H1 (cell line): ENCODE measurements at regions not wholly inside any gene's neighbourhood (a gene's known extent, or its start where the extent isn't known, plus 50 kb on each side); places are given as distances from the start of the nearest gene placed in this dataset.

Experiments used
- CTCF ChIA-PET: fragments of 300-600 bp; sonication (Branson Sonifier 250); formaldehyde crosslinking; loops from one replicate; lab custom pipeline; 2021; ENCODE audit not compliant: partially characterized antibody; lab: Charles Lee
- POLR2A ChIA-PET: fragments of 300-600 bp; sonication (Branson Sonifier 250); formaldehyde crosslinking; loops from one replicate; lab custom pipeline; 2021; ENCODE audit warnings: inconsistent platforms; ENCODE audit not compliant: partially characterized antibody; lab: Charles Lee
- DNase-seq, 2 experiments: peaks; one replicate each; pipeline versions ENCODE4 v3.0.0 to v3.0.0-alpha.2; 2010 to 2022; ENCODE audit warnings: low spot score in 2 of 2, low read depth in 1 of 2, mixed read lengths in 1 of 2
- FAIRE-seq: peaks from 2 replicates; lab custom pipeline; 2011; peaks lifted over from hg19 to GRCh38; lab: Jason Lieb, UNC
- H2AFZ ChIP-seq: 2 replicates; pipeline ENCODE4 v1.8.1; 2012; ENCODE audit warnings: low read length, inconsistent platforms
- H2AK5ac ChIP-seq: 2 replicates; pipeline ENCODE4 v1.6.1; 2013; ENCODE audit warnings: low read depth, low read length
- H2BK120ac ChIP-seq: replicated peaks from 2 replicates; pipeline ENCODE3; 2013; ENCODE audit warnings: low read depth, low read length, inconsistent platforms
- H2BK12ac ChIP-seq: 2 replicates; pipeline ENCODE4 v1.6.1; 2013; ENCODE audit warnings: low read depth, low read length
- H2BK15ac ChIP-seq: 2 replicates; pipeline ENCODE4 v1.6.1; 2013; ENCODE audit warnings: low read length
- H2BK20ac ChIP-seq: 2 replicates; pipeline ENCODE4 v1.6.1; 2013; ENCODE audit warnings: low read length
- H2BK5ac ChIP-seq: 2 replicates; pipeline ENCODE4 v1.6.1; 2013; ENCODE audit warnings: low read depth, low read length
- H3K14ac ChIP-seq: 2 replicates; pipeline ENCODE4 v1.6.1; 2013; ENCODE audit warnings: inconsistent platforms; ENCODE audit not compliant: insufficient read length
- H3K18ac ChIP-seq: 2 replicates; pipeline ENCODE4 v1.6.1; 2013; ENCODE audit warnings: low read length; ENCODE audit errors: extremely low read depth
- H3K23ac ChIP-seq: 2 replicates; pipeline ENCODE4 v1.6.1; 2013; ENCODE audit warnings: inconsistent platforms; ENCODE audit not compliant: insufficient read length
- H3K23me2 ChIP-seq: 2 replicates; pipeline ENCODE4 v1.6.1; 2013; ENCODE audit warnings: low read depth, low read length
- H3K27ac ChIP-seq: 2 replicates; pipeline ENCODE4 v1.6.1; 2011; ENCODE audit warnings: low read depth, low read length, inconsistent platforms
- H3K27me3 ChIP-seq, 4 experiments: replicated peaks in 1 of 4; 1 replicate in 1 of 4; 2 replicates in 3 of 4; pipeline versions ENCODE4 v1.6.1 to v1.8.1; 2011 to 2013; ENCODE audit warnings: low read length in 3 of 4, mild to moderate bottlenecking in 3 of 4, inconsistent platforms in 2 of 4, mixed read lengths in 2 of 4, moderate library complexity in 1 of 4; ENCODE audit not compliant: control insufficient read depth in 3 of 4, insufficient read depth in 3 of 4; ENCODE audit errors: extremely low read depth in 1 of 4
- H3K36me3 ChIP-seq, 4 experiments: 2 replicates each; pipeline versions ENCODE4 v1.6.1 to v1.8.1; 2011 to 2013; ENCODE audit warnings: mild to moderate bottlenecking in 4 of 4, low read length in 3 of 4, moderate library complexity in 2 of 4, control low read depth in 1 of 4, inconsistent platforms in 1 of 4; ENCODE audit not compliant: insufficient read depth in 4 of 4, control insufficient read depth in 2 of 4
- H3K4ac ChIP-seq: replicated peaks from 2 replicates; pipeline ENCODE3; 2013; ENCODE audit warnings: low read length, low read depth, mixed read lengths, inconsistent platforms; ENCODE audit not compliant: insufficient read length
- H3K4me1 ChIP-seq, 4 experiments: replicated peaks in 1 of 4; 1 replicate in 1 of 4; 2 replicates in 3 of 4; pipeline versions ENCODE4 v1.6.1 to v1.8.1; 2011 to 2013; ENCODE audit warnings: low read length in 3 of 4, inconsistent platforms in 2 of 4, mixed read lengths in 1 of 4; ENCODE audit not compliant: insufficient read depth in 4 of 4, control insufficient read depth in 3 of 4
- H3K4me2 ChIP-seq, 2 experiments: 2 replicates each; pipeline versions ENCODE4 v1.6.1 to v1.8.1; 2011 to 2013; ENCODE audit warnings: low read depth in 2 of 2, low read length in 2 of 2, control low read depth in 1 of 2, inconsistent platforms in 1 of 2, mild to moderate bottlenecking in 1 of 2; ENCODE audit not compliant: insufficient read depth in 1 of 2
- H3K4me3 ChIP-seq, 4 experiments: fragments of 200-600, 300-600 bp in 1 of 4; sonication (generic), shearing (Covaris generic), sonication (Bioruptor Twin) in 1 of 4; 2 replicates each; pipeline versions ENCODE4 v1.5.1 to v1.8.1; 2011 to 2016; ENCODE audit warnings: low read length in 4 of 4, low read depth in 3 of 4, control low read depth in 2 of 4, inconsistent platforms in 2 of 4, mild to moderate bottlenecking in 2 of 4, mixed read lengths in 1 of 4, moderate library complexity in 1 of 4; ENCODE audit not compliant: insufficient read depth in 2 of 4; ENCODE audit errors: extremely low read depth in 1 of 4
- H3K56ac ChIP-seq: replicated peaks from 2 replicates; pipeline ENCODE3; 2013; ENCODE audit warnings: low read depth, mild to moderate bottlenecking, mixed read lengths, low read length, inconsistent platforms; ENCODE audit not compliant: insufficient read length
- H3K79me1 ChIP-seq: 2 replicates; pipeline ENCODE4 v1.6.1; 2013; ENCODE audit warnings: low read depth, low read length, control low read depth
- H3K79me2 ChIP-seq, 2 experiments: 2 replicates each; pipeline versions ENCODE4 v1.6.1 to v1.8.1; 2012 to 2013; ENCODE audit warnings: low read length in 2 of 2, mild to moderate bottlenecking in 2 of 2, inconsistent platforms in 1 of 2; ENCODE audit not compliant: insufficient read depth in 2 of 2, control insufficient read depth in 1 of 2
- H3K9ac ChIP-seq, 4 experiments: replicated peaks in 1 of 4; 1 replicate in 1 of 4; 2 replicates in 3 of 4; pipeline versions ENCODE4 v1.6.1 to v1.8.1; 2011 to 2013; ENCODE audit warnings: low read depth in 3 of 4, low read length in 3 of 4, control low read depth in 2 of 4, mild to moderate bottlenecking in 2 of 4, moderate library complexity in 2 of 4, inconsistent platforms in 1 of 4; ENCODE audit errors: extremely low read depth in 1 of 4
- H3K9me3 ChIP-seq, 2 experiments: 2 replicates each; pipeline versions ENCODE4 v1.6.1 to v1.8.1; 2012 to 2013; ENCODE audit warnings: mild to moderate bottlenecking in 2 of 2, moderate library complexity in 2 of 2, control low read depth in 1 of 2, inconsistent platforms in 1 of 2, low read depth in 1 of 2, low read length in 1 of 2, mixed read lengths in 1 of 2; ENCODE audit not compliant: insufficient read depth in 2 of 2
- H4K20me1 ChIP-seq, 2 experiments: replicated peaks in 1 of 2; 2 replicates each; pipeline versions ENCODE3 to v1.8.1; 2011 to 2013; ENCODE audit warnings: inconsistent platforms in 2 of 2, low read length in 2 of 2, mild to moderate bottlenecking in 1 of 2; ENCODE audit not compliant: insufficient read depth in 2 of 2, control insufficient read depth in 1 of 2
- H4K5ac ChIP-seq: 2 replicates; pipeline ENCODE4 v1.6.1; 2013; ENCODE audit warnings: low read length, low read depth, mixed read lengths, inconsistent platforms; ENCODE audit not compliant: insufficient read length
- H4K8ac ChIP-seq: 2 replicates; pipeline ENCODE4 v1.8.0; 2013; ENCODE audit warnings: mild to moderate bottlenecking, moderate library complexity, low read length, inconsistent platforms; ENCODE audit not compliant: insufficient read depth; ENCODE audit errors: extremely low read depth
- H4K91ac ChIP-seq: replicated peaks from 2 replicates; pipeline ENCODE3; 2013; ENCODE audit warnings: low read length, mixed read lengths, inconsistent platforms; ENCODE audit not compliant: insufficient read length
- FOSL1 ChIP-seq: IDR thresholded peaks from 2 replicates; pipeline ENCODE4 v1.6.1; 2011; ENCODE audit warnings: mild to moderate bottlenecking, low read depth, low read length, moderate library complexity; ENCODE audit not compliant: insufficient read depth
- PHF8 ChIP-seq: fragments of 200-600 bp; sonication (generic); conservative IDR thresholded peaks from 2 replicates; pipeline ENCODE4 v1.7.1; 2012; ENCODE audit warnings: low read depth, mild to moderate bottlenecking, inconsistent platforms, low read length, moderate library complexity
- SP1 ChIP-seq: IDR thresholded peaks from 2 replicates; pipeline ENCODE4 v1.6.1; 2011; ENCODE audit warnings: low read depth, low read length
- SP4 ChIP-seq: IDR thresholded peaks from 2 replicates; pipeline ENCODE4 v1.6.1; 2012; ENCODE audit warnings: low read length, inconsistent platforms
- ZNF274 ChIP-seq: IDR thresholded peaks from 2 replicates; pipeline ENCODE4 v1.7.0; 2012; ENCODE audit warnings: low read length, borderline replicate concordance; ENCODE audit errors: extremely low read depth
- WGBS, 2 experiments: shearing (Covaris generic) in 1 of 2; methylation state at CpG; one replicate each; pipeline versions ENCODE4 v1.1.6 to v1.1.7; 2013 to 2015; ENCODE audit warnings: low lambda C conversion rate in 2 of 2, mixed read lengths in 2 of 2, inconsistent platforms in 1 of 2, low coverage in 1 of 2, missing lambda C conversion rate in 1 of 2; ENCODE audit not compliant: insufficient replicate concordance in 2 of 2, insufficient coverage in 1 of 2, insufficient read length in 1 of 2; ENCODE audit errors: extremely low coverage in 1 of 2, missing lambda C conversion rate in 1 of 2; 5-methylcytosine and 5-hydroxymethylcytosine counted together
- TF ChIP-seq, protein P1 (sequence below): IDR thresholded peaks from 2 replicates; pipeline ENCODE4 v1.6.1; 2012; ENCODE audit warnings: inconsistent platforms
- TF ChIP-seq, protein P2 (sequence below), 3 experiments: IDR thresholded peaks; 1 replicate in 2 of 3; 2 replicates in 1 of 3; pipeline versions ENCODE4 v1.5.1 to v1.6.1; 2011; ENCODE audit warnings: low read length in 3 of 3, mild to moderate bottlenecking in 3 of 3, inconsistent platforms in 2 of 3, low read depth in 1 of 3, moderate library complexity in 1 of 3; ENCODE audit not compliant: insufficient read depth in 1 of 3; ENCODE audit errors: control extremely low read depth in 1 of 3

DNA sequence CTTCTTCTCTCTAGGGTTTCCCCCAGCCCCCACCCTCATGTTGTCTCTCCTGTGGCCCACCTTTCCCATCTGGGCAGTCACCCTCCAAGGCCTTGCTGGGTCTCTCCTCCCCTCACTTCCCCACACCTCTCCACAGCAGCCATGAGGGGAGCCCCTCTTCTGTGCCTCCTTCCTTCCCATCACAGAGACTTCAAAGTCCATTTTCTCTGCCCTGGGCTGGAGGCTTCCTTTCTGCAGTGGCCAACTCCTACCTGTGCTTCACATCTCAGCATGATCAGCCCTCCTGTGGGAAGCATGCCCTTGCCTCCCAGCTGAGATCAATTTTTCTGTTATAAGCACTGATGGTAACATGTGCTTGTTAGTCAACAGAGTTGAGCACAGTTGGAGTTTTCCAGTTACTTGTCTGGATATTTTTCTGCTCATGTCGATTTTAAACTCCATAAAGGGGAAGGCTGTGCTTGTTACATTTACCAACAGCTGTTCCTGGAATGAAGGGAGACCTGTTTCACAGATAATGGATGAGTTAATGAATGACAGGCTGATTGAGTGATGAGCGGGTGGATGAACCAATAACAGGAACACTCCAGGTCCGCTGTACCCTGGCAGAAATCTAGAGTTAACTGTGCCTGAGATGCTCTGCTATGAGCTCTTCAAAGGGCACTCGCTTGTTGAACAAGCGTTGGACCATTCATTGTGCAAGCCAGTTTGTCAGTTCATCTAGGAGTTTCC is 71.4 kb upstream of the PRSS58 start:
- Histone ChIP-seq H4K20me1 (no peaks in the 10 kb centered on the region), H2BK20ac (no peak overlapping the region), H3K4me1 (peaks cover 0 to 3% (median 0%) of the 10 kb centered on the region in 4 experiments; a peak in 2 of 7 replicates), H3K56ac (no peak overlapping the region), H3K14ac (no peak overlapping the region), H3K36me3 (no peaks in the 10 kb centered on the region), H3K27me3 (no peaks in the 10 kb centered on the region), H3K18ac (no peak overlapping the region), H4K91ac (no peak overlapping the region), H2BK5ac (no peak overlapping the region), H3K27ac (no peak overlapping the region), H3K9ac (no peak overlapping the region), H3K4me3 (no peak overlapping the region), H3K9me3 (no peaks in the 10 kb centered on the region), H2BK15ac (no peak overlapping the region), H3K4me2 (no peak overlapping the region), H2BK120ac (no peak overlapping the region), H2AFZ (no peak overlapping the region), H3K23ac (no peak overlapping the region), H2BK12ac (no peak overlapping the region), H4K5ac (no peak overlapping the region), H3K79me2 (no peaks in the 10 kb centered on the region), H3K23me2 (no peaks in the 10 kb centered on the region; the same call in 1 of the 2 replicates), H4K8ac (no peak overlapping the region; the same call in 1 of the 2 replicates), H3K4ac (no peak overlapping the region), H3K79me1 (no peaks in the 10 kb centered on the region)
- POLR2A ChIA-PET, result no interaction called here
- FAIRE-seq, result no peak
- DNase-seq, result no peak
- CTCF ChIA-PET, result interaction anchor here (1.7 to 8.7 kb wide), 4 partner anchors 9 to 206 kb away, joined by 3 to 116 read pairs (median 9); no protein-coding TSS in a partner anchor
- 73% methylated on average over 5 of the region's 5 CpGs; no CpG with 5 or more reads in 1 of the 2 experiments for WGBS, 2 experiments
- TF ChIP-seq, protein P1, sequence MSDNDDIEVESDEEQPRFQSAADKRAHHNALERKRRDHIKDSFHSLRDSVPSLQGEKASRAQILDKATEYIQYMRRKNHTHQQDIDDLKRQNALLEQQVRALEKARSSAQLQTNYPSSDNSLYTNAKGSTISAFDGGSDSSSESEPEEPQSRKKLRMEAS, result no peak
- TF ChIP-seq PHF8 (no peak), FOSL1 (no peak), SP1 (no peak), ZNF274 (no peak), SP4 (no peak)
- TF ChIP-seq, protein P2, sequence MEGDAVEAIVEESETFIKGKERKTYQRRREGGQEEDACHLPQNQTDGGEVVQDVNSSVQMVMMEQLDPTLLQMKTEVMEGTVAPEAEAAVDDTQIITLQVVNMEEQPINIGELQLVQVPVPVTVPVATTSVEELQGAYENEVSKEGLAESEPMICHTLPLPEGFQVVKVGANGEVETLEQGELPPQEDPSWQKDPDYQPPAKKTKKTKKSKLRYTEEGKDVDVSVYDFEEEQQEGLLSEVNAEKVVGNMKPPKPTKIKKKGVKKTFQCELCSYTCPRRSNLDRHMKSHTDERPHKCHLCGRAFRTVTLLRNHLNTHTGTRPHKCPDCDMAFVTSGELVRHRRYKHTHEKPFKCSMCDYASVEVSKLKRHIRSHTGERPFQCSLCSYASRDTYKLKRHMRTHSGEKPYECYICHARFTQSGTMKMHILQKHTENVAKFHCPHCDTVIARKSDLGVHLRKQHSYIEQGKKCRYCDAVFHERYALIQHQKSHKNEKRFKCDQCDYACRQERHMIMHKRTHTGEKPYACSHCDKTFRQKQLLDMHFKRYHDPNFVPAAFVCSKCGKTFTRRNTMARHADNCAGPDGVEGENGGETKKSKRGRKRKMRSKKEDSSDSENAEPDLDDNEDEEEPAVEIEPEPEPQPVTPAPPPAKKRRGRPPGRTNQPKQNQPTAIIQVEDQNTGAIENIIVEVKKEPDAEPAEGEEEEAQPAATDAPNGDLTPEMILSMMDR (IDR thresholded peaks at IDR 0.05; ENCODE audit: control extremely low read depth in 1 of 3, insufficient read depth in 1 of 3, low read depth in 1 of 3, low read length in 3 of 3), result no peak
- TF ChIP-seq, all 59 proteins: peak for 0
- H2AK5ac ChIP-seq, result no peak overlapping the region
